ENCODE measurements at regions not wholly inside any gene's neighbourhood (a gene's known extent, or its start where the extent isn't known, plus 50 kb on each side); places are given as distances from the start of the nearest gene placed in this dataset.

DNA sequence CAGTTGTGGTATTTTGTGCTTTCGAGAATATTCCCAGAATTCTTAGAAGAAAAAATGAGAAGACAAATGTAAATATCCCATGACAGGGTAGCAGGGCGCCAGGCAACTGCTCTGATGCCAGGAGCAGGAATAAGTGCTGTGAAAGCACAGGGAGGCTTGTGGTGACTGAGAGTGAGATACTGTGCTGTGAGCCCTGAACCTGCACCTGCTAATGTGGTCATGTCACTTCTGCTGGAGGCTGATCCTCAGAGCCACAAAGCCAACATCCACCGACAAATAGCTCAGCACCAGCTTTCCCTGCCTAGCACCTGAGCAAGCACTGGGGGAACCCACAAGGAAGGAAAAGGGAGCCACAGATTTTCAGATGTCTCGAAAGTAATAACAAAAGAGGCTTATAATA, 368.6 kb upstream of the CDH4 start:
- DNase-seq = no peak

DNA sequence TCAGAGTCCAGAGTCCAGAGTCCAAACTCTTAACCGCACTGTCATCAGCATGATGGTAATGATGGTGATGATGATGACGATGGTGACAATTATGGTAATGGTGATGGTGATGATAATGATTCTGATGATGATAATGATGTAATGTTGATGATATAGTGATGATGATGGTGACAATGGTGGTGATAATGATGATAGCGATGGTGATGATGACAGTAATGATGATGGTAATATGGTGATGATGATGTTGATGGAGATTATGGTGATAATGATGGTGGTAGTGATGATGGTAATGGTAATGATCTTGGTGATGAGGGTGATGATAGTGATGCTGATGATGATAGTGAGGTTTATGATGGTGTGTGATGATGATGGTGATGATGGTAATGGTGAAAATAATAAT, 367.8 kb upstream of the CDH4 start:
- no peak for DNase-seq

DNA sequence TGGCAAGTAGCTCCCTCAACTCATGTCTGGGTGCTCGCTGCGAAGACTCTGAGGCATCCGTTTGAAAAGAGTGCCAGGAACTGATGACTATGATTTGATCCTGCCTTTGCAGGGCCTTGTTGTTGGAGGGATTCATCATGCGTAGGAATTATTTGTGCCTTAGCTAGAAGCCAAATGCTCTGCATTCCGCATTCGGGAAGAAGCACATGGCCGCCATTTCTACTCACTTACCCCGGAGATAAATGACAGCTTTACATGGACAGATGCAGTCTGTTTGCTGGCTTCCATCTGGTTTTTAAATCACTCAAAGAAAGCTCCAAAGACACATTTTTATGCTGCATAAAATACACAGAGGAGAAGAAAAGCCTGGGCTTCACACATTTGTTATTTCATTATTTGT, 363.3 kb upstream of the CDH4 start:
- no peak for DNase-seq

DNA sequence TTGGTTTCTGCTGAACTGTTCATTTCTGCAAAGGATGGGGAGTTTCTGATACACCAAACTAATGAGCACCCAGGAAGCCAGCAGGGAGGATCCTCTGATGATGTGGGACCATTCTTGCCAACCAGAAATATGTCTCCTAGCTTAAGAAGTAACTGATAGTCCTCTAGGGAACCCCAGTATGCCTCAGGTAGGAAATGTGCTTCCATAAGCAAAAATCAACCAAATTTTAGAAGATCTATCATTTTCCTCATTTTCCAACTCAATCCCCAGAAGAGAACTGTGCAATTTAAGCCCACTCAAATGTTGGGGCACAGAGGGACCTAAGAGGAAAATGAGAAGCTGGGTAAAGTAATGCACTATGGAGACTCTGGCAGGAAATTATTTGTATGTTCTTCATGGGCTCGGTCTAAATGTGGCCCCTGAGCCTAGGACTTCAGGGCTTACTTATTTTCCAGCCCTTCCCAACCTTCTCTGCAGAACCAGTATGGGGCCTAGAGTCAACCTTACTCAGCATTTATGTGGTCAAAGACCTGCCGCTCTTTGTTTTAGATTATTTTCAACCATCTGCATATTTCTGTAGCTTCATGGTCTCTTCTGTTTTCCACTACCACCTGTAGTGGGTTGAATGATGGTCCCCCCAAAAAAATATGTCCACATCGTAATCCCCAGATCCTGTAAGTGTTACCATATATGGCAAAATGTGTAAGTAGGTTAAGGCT, 359.8 kb upstream of the CDH4 start:
- DNase-seq = no peak

DNA sequence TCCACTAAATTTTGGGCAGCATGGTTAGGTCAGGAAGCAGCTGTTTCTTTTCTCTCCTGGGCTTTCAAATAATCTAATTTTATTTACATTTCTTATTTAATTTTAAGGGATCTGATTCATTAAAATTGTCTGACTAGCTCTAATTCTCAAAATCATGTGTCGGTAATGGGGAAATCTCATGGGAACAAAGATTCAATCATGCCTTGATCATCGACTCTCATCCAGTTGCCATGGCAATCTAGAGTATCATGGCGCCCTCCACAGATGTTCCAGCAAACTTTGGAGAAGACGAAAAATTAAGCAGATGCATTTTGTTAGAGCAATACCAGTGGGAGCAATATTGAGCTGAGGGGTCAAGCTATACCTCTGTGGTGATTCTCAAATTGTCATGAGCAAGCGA, 358.0 kb upstream of the CDH4 start:
- no peak for DNase-seq

DNA sequence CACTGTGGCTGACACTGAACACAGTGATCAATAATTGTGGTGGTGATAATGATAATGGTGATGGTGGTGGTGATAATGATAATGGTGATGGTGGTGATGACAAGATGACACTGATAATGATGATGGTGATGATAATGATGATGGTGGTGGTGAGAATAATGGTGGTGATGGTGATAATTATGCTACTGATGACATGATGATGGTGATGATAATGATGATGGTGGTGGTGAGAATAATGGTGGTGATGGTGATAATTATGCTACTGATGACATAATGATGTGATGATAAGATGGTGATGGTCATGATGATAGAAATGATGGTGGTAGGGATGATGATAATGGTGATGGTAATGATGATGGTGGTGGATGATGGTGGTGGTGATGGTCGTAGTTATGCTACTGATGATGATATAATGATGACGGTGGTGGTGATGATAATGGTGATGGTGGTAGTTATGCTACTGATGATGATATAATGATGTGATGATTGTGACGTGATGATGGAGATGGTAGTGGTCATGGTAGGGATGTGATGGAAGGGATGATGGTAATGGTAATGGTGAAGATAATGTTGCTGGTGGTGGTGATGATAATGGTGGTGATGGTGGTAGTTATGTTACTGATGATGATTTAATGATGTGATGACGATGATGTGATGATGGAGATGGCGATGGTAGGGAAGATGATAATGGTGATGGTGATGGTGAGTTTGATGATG, 356.5 kb upstream of the CDH4 start:
- DNase-seq = no peak

DNA sequence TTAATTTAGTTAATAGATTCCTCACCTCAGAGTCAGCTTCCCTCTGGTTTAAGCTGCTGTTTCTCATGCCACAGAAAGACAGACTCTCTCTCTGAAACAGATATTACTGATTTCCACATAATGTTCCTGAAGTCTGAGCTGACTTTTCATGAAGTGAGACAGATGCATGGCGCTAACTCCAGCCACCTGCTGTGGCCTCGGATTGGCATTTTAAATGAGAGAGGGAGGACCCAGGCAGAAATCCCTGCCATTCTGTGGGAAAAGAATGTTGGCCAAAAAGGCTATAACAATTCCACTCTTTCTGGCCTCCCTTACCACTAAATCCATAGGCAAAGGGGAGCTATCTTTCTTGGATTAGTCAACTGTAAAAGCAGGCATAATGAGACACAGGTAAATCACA, 354.1 kb upstream of the CDH4 start:
- no peak for DNase-seq

DNA sequence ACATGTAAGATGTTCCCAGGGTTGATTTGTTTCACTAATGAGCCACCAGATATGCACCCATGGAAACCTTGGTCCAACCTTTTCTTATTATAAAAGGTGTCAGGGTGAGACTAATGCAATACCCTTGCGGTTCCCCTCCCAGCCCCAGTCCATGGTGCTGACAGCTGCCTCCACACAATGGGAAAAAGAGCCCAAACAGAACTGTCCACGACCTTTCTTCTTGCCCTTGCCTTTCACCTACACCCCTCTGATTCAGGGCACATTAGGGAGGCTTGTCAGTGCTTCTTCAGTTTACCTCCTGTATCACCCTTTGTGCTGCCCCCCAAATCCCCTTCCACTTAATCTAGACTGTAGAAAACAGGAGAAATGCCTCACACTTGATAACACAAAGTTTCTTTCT, 352.7 kb upstream of the CDH4 start:
- DNase-seq = no peak

DNA sequence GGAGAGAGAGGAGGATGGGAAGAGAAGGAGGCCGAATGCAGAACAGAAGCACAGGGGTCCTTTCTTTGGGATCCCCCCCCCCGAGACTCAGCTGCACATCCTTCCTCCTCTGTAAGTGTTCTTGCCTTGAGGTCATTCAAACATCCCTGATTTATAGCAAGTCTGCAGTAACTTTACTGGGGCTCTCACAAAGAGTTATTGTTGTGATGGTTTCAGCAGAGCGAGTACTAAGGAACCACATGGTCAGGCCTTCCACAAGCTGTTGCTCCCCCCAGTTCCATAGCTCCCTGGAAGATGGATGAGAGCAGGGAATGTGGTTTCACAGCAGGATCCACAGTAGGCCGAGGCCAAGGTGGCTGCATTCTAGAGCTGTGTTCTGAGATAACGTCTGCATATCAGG, 351.4 kb upstream of the CDH4 start:
- DNase-seq = no peak

DNA sequence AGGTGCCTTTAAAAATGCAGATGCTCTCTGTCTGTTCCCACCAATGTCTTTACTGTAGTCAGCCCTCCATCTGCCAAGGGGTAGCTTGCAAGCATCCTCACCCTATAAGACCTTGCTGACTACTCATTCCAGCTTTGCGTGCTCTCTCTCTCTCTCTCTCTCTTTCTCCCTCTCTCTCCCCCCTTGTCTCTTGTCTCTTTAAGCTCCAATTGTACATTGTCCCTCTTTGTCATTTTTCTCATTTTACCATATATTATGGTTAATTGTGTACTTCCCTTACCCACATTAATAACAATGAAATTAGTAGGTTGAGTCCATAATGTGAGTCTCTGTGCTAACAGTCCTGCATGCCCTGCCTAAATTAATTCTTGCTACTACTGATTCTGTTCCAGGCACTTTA, 350.2 kb upstream of the CDH4 start:
- DNase-seq = no peak

DNA sequence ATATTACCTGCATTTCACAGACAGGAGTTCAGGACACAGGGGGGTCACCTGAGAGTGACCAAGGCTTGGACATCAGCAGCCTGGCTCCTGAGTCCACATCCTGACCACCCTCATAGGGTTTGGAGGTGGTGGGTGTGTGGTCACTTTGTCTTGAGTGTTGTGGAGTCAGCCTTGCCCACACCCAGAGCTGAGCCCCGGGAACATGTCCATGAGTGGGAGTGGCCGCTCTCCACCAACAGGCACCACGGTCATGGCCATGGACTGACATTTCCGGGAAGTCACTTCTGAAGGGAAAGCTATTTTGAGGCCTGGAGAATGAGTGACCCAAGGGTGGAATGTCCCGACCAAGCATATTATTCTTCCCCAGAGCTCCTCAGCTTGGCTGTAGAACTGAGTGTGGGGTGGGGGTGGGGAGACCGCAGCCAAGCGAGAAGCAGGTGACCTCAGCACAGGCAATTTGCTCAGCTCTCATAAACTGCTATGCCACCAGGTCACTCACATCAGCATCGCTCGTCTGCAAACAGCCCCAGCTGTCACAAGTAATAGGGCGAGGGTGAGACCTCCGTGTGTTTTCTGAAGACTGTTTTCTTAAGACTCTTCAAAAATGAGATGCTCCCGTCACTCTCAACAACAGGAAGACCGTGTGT, 348.6 kb upstream of the CDH4 start:
- DNase-seq = no peak

DNA sequence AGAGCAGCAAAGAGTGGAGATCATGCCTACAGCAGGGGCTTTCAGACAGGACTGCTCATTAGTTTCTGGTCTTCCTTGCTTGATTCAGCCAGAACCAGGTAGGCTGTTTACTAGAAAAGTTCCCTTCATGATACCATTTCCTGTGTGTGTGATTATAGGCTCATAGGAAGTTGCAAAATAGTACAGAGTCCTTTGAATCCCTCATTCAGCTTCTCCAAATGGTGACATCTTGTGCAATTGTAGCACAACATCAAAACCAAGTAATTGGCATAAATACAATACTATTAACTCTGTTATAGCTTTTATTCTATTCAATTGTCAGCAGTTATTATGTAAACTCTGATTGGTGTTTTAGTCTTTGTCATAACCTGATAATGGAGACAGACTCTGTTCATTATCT, 347.3 kb upstream of the CDH4 start:
- no peak for DNase-seq

DNA sequence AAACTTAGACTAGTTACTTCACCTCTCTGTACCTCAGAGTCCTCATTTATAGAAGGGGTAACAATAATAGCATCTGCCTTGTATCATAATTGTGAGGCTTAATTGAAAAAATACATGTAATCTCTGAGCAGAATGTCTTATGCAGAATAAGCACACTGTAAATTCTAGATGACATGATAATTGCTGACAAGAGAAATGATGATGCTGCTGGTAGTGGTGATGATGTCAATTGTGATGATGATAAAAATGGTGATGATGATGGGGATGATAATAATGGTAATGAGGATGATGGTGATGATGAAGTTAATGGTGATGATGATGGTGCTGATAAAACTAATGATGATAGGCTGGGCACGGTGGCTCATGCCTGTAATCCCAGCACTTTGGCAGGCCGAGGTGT, 346.1 kb upstream of the CDH4 start:
- DNase-seq = no peak

DNA sequence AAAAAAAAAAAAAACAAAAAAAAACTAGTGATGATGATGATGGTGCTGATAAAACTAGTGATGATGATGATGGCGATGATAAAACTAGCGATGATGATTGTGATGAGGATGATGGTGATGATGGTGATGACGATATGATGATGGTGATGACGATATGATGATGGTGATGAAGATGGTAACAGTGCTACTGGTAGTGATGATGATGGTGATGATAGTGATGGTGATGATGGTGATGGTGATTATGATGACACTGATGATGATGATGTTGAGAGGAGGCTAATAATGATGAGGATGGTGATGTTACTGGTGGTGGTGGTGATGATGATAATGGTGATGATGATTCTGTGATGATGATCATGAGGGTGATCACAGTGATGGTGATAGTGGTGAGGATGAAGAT, 345.5 kb upstream of the CDH4 start:
- DNase-seq = no peak

DNA sequence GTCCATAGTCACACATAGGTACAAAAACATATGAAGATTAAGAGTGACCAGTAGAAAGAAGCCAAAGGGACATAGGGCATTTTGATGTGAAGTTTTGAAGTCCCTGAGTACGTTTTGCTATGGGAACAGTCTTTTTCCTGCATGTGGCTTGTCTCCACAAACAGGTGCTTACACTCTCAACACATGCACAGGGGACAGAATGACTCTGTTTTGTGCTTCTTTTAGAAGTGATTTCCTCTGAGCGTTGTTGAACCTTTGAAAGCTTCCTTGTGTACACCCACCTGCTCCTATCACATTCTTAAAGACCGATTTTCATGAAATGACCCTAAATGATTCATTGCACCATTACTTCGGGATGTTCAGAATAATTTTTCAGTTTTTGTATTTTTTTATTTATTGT, 338.8 kb upstream of the CDH4 start:
- no peak for DNase-seq

DNA sequence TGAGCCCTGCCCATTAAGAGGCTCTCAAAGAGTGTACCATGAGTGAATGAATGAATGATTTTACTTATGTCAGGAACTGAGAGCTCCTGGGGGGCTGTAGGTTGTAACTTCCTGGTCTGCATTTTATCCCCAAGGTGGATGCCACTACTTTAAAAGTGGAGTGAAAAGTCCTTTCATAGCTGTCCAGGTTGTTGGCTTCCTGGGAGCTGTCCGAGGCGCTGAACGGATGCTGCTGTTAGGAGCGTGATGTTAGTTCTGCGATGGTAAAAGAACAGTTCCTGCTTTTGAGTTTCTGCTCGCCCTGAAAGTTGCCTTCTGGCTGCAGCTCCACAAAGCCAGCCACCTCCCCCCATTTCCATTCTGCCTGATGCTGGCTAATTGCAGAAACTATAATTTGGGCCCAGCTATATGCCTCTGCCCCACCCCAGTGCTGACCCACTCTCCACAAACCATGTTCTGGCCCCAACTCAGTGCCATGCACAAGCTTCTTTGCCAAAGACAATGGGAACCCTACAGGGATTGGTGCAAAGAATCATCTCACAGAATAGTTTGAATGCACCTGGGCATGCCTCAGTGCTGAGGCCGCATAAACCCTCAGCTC, 330.9 kb upstream of the CDH4 start:
- DNase-seq = no peak

DNA sequence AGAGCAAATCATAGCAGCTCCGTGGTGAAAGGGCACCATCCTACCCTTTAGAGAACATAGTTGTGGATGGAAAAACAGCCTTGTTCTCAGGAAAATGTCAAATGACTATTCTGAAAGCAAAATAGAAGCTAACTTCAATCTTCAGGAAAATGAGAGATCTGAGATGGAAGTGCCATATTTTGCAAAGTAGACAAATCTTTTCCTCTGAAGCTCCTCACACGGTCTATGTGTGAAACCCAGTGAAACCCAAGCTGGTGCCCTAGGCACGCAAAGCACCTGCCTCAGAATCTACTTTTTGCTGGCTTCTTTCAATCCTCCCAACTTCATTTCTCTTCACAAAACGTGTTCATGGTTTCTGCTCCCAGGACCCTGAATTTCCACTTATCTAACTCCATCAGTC, 325.2 kb upstream of the CDH4 start:
- no peak for DNase-seq

DNA sequence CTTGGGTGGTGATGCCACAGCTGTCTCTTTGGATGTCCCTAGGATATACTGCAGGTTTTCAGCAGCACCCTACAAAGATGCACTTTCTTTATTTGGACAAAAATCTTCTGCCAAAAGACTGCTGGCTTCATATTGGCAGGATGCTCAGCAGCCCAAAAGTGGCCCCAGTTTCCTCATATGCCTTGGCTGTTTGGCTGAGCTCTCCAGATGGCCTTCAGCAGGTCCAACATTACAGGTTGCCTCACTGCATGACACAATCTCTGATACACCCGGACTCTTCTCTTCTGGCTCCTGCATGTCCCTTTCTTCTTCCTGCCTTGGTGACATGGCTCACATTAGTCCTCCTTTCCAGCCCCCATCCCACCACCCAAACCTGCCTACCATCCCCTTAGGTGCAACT, 323.7 kb upstream of the CDH4 start:
- no peak for DNase-seq

DNA sequence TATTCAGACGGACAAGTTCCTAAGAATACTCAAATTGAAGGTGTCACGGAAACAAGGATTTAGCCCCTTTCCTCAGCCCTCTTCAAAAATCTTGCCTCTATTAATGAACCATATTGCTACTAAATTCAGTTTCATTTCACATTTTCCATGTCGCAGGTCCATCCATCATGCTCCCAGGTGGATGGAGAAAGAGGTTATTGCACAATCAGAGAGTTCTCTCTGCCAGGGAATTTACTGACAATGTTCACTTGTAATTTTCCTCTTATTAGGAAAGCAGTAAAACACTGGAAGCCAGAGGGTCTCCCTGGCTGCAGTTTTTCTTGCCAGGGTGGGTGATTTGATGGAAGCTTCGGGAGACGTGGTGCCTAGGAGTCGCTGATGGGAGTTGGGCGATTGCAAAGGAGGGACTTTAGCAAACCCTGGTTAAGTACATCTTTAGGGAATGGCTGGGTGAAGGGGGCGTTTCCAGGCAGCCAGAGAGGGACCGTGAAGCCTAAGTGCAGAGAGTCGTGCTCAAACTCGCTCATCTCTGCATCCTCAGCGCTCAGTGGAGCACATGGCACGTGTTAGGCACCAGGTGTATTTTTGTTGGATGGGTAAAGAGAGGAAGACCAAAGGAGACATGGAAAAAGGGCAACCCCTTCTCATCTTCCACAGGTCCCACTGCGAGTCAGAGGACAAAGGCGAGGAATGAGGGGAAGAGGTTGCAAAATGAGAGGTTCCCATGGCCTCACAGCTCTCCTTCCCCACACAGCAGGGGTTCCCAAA, 321.9 kb upstream of the CDH4 start:
- DNase-seq = no peak

DNA sequence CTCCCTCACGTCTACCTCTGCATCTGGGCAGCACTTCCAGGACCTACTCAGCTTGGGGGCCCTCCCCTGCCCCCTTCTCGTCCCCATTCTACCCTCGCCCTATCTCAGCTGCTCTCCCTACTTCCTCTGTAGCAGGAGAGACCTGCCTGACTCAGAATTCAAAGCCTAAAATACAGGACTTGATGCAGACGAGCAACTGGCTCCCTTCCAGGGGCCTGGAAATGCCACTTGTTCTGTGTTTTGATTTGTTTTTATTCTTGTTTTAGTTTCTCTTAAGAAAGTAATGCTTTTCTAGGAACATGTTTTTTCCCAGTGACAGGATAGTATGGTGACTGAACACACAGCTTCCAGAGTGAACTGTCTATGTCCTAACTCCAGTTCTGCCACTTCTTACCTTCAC, 320.4 kb upstream of the CDH4 start:
- no peak for DNase-seq

DNA sequence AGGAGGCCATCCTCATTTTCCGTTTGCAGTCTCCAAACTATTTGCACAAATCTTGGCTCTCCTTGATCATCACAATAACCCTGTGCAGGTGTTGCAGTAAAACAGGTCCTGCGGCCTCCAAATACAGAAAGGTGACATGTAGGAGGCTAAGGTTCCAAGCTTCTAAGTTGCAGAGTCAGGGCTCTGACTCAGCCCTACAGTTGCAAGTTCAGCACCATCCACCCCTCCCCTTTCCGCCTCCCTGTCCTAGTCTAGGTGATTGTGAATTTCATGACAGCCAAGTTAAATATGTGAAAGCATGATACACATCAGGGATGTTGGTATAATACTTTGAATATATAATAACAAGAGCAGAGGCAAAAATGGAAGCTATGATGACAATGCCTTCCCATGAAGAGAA, 317.3 kb upstream of the CDH4 start:
- DNase-seq = no peak

DNA sequence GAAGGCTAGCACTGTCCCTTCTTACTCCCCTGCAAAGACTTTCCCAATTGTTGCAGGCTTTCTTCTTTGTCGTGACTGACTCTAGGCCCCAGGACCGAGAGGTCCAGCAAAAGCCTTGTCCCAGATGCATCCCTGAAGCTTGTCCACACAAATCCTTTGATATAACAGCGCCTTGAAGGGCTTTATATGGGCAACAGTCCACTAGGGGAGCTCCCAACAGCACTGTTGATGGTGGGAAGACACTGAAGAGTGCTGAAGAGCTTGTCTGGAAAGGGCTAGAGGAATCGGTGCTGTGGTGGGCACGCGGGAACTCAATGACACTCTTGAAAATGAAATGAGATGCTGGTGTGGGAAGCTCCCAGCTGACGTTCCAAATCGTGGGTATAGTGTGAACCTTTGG, 316.1 kb upstream of the CDH4 start:
- no peak for DNase-seq

DNA sequence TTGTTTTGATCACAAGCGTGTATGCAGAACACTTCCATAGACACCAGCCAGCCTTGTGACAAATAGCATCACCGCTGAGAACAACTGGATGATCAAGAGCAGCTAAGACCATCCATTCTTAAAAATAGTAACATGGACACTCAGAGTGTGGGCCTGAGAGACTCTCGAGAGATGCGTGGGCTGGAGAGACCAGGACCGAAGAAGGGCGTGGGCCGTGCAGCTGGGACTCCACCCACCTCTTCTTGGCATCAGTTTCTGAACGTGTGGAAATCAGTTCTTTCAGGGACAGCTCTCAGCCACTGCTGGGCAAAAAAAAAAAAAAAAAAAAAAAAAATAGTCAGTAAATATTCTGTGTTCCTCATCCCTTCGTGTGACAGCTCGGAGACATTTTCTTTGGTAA, 314.5 kb upstream of the CDH4 start:
- DNase-seq = no peak

All from activated CD4-positive, alpha-beta T cell treated with anti-CD3 and anti-CD28 coated beads, Interleukin-10, Interleukin-2, amounts not matched to agents 100 ng/mL and 50 ng/mL, durations not matched to agents 16 hours and 8 hours (primary cell).